Choroid plexus epithelial cell (primary cell): ENCODE measurements at regions not wholly inside any gene's neighbourhood (a gene's known extent, or its start where the extent isn't known, plus 50 kb on each side); places are given as distances from the start of the nearest gene placed in this dataset.
A peak's percentile ranks its signal among the peaks of the same experiment; 100 is the strongest.

ENCODE experiments used
- DNase-seq: peaks from one replicate; pipeline ENCODE4 v3.0.0-alpha.2; 2010; ENCODE audit warnings: low read depth
- H3K4me3 ChIP-seq: 2 replicates; pipeline ENCODE4 v1.5.1; 2011; ENCODE audit warnings: low read depth, mild to moderate bottlenecking, control low read depth, low read length, moderate library complexity
- TF ChIP-seq, protein P1 (sequence below): conservative IDR thresholded peaks from 2 replicates; pipeline ENCODE4 v1.5.1; 2011; ENCODE audit warnings: low read depth, mild to moderate bottlenecking, control low read depth, inconsistent platforms, low read length, moderate library complexity

DNA sequence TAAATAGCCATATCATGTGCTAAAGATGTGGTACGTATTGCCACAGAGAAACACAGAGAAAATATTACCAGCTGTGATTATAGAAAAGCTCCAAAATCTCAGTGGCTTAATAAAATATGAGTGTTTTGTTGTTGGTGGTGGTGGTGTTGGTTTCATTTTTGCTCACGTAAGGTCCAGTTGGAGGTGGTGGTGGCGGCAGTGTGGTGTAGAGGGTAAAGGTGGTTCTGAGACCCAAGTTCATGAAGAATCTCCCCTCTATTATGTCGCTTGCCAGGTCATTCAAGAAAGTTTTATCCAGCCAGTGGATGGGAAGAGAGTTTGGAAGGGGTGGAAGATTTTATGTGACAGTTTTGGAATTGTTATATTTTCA, 217.6 kb upstream of the SAMSN1 start:
- no peak for DNase-seq
- TF ChIP-seq, protein P1, sequence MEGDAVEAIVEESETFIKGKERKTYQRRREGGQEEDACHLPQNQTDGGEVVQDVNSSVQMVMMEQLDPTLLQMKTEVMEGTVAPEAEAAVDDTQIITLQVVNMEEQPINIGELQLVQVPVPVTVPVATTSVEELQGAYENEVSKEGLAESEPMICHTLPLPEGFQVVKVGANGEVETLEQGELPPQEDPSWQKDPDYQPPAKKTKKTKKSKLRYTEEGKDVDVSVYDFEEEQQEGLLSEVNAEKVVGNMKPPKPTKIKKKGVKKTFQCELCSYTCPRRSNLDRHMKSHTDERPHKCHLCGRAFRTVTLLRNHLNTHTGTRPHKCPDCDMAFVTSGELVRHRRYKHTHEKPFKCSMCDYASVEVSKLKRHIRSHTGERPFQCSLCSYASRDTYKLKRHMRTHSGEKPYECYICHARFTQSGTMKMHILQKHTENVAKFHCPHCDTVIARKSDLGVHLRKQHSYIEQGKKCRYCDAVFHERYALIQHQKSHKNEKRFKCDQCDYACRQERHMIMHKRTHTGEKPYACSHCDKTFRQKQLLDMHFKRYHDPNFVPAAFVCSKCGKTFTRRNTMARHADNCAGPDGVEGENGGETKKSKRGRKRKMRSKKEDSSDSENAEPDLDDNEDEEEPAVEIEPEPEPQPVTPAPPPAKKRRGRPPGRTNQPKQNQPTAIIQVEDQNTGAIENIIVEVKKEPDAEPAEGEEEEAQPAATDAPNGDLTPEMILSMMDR: no peak

DNA sequence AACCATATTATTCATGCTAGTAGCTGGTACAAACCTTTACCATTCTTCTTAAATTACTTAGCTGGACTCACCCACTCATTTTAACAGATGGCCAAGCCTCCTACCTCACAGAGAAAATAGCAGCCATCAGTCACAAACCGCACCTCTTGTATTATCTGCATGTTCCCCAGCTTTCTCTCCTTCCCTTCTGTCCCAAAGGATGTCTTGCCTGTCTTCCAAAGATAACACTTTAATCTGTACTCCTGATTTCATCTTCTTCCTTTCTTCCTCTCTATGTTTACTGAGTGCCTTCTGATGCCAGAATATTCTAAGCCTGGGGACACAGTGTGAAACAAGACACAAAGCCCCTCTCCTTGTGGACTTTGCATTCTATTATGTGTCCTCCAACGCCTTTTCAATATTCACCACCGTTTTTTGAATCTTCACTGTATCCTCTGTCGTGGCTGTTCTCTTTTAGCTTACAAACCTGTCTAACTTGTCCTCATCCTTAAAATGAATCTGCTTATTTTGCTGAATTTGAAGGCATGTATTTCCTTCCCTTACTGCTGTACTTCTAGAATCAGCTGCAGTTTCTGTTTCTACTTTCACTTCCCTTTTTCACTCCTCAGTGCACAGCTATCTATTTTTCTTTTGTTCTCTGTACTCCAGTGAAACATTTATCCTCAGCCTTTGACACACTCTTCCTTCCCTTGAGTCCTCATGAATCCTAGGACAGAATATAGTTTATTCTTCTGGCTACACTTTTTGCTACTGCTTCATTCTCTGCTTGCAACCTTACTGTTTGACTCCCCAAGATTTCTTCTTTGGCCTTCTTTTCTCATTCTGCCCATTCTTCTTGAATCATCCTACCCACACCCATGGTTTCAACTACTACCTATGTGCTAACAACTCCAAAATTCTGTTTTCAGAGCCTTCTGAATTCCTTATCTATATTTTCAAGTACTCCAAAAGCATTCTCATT, 216.9 kb upstream of the SAMSN1 start:
- TF ChIP-seq, protein P1: no peak
- DNase-seq: peak; percentile 23
- H3K4me3 ChIP-seq: no peak overlapping the region

More for the DNA sequence above, 217.6 kb upstream of the SAMSN1 start:
- H3K4me3 ChIP-seq: no peak overlapping the region

DNA sequence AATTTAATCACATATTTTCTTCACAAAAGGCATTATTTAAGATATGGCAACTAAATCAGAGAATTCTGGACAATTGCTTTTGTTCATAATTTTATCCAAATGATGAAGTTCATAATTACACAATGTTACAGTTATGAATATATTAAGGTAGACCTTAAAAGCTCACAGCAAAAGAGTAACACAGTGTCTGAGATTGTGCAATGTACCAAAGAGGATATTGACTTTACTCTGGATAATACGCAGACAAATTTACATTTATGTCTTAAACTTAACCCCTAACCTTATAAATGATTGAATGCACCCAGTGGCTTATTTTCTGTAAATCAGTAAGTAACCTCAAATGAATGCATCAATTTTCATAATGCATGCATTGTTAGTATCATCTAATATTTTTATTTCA, 216.2 kb upstream of the SAMSN1 start:
- no peak overlapping the region for H3K4me3 ChIP-seq
- TF ChIP-seq, protein P1: no peak

DNA sequence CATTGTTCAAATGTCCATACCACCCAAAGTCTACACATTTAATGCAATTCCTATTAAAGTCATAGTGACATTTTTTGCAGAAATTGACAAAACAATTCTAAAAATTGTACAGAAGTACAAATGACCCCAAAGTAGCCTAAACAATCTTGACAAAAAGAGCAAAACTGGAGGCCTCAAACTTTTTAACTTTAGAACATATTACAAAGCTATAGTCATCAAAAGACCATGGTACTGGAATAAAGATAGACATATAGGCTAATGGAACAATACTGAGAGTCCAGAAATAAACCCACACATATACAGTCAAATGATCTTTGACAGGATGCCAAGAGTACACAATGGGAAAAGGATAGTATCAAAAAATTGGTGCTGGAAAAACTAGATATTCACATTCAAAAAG, 213.2 kb upstream of the SAMSN1 start:
- no peak for DNase-seq
- TF ChIP-seq, protein P1: no peak
- no peak overlapping the region for H3K4me3 ChIP-seq

More for the DNA sequence above, 216.2 kb upstream of the SAMSN1 start:
- DNase-seq: no peak

DNA sequence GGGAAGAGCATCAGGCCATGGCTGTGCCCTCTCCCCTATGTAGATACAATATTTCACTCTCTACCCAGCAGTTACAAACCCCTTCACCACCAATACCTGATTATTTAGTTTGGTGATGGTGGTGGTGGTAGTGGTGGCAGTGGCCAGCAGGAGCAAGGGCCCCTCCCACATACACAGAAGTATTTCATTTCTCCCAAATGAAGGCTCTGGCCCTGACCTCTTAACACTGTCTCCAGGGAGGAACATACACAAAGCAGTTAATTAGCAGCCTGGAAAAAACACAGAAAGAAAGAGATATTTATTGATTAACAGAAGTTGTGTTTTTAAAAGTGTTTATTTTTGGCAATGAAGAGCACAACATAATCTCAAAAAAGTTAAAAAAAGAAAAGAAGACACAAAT, 212.7 kb upstream of the SAMSN1 start:
- DNase-seq: no peak
- TF ChIP-seq, protein P1: no peak
- no peak overlapping the region for H3K4me3 ChIP-seq

DNA sequence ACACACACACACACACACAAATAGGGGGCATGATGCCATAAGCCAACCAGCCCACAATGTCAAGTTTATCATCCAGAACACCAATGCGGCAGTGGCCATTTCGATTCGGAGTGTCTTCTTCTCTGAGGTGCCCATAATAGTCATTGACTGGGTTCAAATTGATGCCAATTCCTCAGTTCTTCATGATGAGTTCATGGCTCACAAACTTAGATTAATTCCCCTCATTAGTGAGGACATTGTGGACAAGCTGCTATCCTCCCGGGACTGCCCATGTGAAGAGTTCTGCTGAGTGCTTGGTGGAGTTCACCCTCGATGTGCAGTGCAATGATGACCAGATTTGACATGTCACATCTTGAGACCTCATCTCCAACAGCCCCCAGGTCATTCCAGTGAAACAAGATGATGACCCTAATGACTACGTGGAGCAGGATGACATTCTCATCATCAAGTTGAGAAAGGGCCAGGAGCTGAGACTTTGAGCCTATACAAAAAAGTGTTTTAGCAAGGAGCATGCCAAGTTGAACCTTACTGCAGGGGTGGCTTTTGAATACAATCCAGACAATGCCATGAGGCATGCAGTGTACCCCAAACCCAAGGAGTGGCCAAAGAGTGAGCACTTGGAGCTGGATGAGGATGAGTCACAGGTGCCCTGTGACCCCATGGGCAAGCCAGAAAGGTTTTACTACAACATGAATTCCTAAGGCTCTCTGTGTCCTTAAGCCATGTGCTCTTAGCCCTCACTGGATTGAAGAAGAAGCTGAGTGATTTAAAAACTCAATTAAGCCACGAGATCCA, 211.6 kb upstream of the SAMSN1 start:
- TF ChIP-seq, protein P1: no peak
- peak; percentile 30 for DNase-seq
- H3K4me3 ChIP-seq: no peak overlapping the region
